IPS DF 6.9 (cell line): ENCODE measurements at regions not wholly inside any gene's neighbourhood (a gene's known extent, or its start where the extent isn't known, plus 50 kb on each side); places are given as distances from the start of the nearest gene placed in this dataset.
"Not testable (repeated sequence)": the region's sequence is repeated elsewhere in the genome, so short reads cannot be mapped to it uniquely, and the experiment has no call there.

Experiments
- DNase-seq: peaks from one replicate; pipeline ENCODE4 v3.0.0-alpha.2; 2013; ENCODE audit warnings: low read depth, low spot score
- H3K27ac ChIP-seq: one replicate; pipeline ENCODE4 v1.5.1; 2013; ENCODE audit warnings: low read length, control low read depth
- H3K27me3 ChIP-seq: 2 replicates; pipeline ENCODE4 v1.6.1; 2013; ENCODE audit warnings: mild to moderate bottlenecking, low read length; ENCODE audit not compliant: control insufficient read depth, insufficient read depth
- H3K36me3 ChIP-seq: 2 replicates; pipeline ENCODE4 v1.6.1; 2013; ENCODE audit warnings: low read length; ENCODE audit not compliant: control insufficient read depth, insufficient read depth
- H3K4me1 ChIP-seq: 2 replicates; pipeline ENCODE4 v1.6.1; 2013; ENCODE audit warnings: low read length; ENCODE audit not compliant: control insufficient read depth, insufficient read depth
- H3K4me3 ChIP-seq: 2 replicates; pipeline ENCODE4 v1.5.1; 2013; ENCODE audit warnings: mild to moderate bottlenecking, low read length
- H3K9me3 ChIP-seq: 2 replicates; pipeline ENCODE4 v1.6.1; 2013; ENCODE audit warnings: low read length, inconsistent platforms; ENCODE audit not compliant: control insufficient read depth, insufficient read depth
- WGBS: extraction: QIAGEN DNeasy Blood & Tissue Kit; methylation state at CpG from one replicate; pipeline ENCODE4 v1.1.7; 2013; ENCODE audit warnings: mixed read lengths, missing lambda C conversion rate; ENCODE audit not compliant: insufficient read length, insufficient coverage; 5-methylcytosine and 5-hydroxymethylcytosine counted together

DNA sequence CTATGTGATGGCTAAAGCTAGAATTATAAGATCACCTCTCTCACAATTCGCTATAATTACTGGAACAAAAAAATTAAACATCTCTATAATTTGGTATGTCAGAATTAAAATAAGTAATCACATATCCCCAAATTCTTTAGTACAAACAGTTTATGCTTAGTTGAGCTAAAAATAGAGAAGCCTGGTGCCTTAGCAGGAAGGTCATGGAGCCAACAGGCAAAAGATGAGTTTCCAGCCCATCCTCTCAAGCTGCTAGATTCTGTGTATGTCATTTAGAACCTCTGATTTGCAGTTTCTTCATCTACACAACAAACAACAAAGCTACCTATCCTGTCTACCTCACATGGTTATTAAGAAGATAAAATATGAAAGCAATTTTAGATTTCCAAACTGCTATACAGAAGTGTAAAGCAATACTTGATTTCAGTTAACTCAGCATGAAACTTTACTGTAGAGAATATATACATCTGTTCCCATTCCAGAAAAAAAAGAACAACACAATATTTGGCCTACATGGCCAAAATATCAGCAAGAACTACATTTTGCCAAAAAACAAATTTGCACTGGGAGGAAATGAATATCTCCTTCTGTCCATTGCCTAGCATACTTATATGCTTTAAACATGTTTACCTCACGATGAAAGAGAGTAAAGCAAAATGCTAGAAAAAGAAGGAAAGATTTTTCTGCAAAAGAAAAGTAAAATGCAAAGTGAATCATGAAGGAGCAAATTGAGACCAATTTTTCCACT is 294.0 kb upstream of the MIR17HG start:
- DNase-seq, result no peak
- no peaks in the 10 kb centered on the region for H3K9me3 ChIP-seq
- no CpG with 5 or more reads among the region's 2 CpGs for WGBS
- H3K27ac ChIP-seq, result no peak overlapping the region
- no peaks in the 10 kb centered on the region for H3K4me1 ChIP-seq
- H3K36me3 ChIP-seq, result no peaks in the 10 kb centered on the region
- H3K27me3 ChIP-seq, result no peaks in the 10 kb centered on the region
- H3K4me3 ChIP-seq, result no peak overlapping the region

DNA sequence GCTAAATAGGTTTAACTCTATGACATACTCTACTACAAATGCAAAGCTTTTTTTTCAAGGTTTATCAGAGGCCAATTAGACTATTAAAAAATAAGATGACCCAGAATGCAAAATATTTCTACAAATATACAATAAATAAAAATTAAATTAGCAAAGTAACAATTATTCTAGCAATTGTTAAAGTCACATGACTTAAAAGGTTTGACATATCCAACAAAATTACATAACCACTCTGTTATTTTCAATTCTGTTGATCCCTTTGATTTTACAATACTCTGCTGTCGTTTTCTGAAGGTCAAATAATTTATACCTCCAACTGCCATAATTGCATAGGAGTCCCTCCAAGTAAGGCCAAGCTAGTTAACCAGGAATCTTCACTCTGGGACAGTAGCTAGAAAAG is 292.6 kb upstream of the MIR17HG start:
- DNase-seq, result no peak
- no CpG with 5 or more reads among the region's 1 CpG for WGBS
- H3K4me1 ChIP-seq, result no peaks in the 10 kb centered on the region
- no peak overlapping the region for H3K4me3 ChIP-seq
- H3K36me3 ChIP-seq, result no peaks in the 10 kb centered on the region
- H3K27me3 ChIP-seq, result no peaks in the 10 kb centered on the region
- no peak overlapping the region for H3K27ac ChIP-seq
- H3K9me3 ChIP-seq, result no peaks in the 10 kb centered on the region

DNA sequence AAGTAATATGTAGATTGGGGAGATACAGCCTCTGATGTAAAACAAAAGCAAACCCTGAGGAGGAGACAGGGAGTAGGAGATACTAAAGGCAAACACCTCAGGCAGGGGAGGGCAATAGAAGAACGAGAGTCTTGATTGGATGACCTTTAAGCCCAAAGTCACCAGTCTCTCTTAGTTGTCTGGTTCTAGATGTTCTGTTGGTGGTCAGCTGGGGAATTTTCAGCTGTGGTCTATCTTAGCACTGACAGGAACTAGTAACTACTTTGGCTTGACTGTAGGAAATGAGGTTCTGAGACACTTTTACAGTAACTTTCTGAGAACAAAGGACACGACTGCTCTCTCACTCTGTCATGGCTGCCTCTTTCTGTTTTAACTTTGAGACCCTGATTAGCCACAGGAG is 290.7 kb upstream of the MIR17HG start:
- H3K4me1 ChIP-seq, result no peaks in the 10 kb centered on the region
- H3K9me3 ChIP-seq, result no peaks in the 10 kb centered on the region
- no peaks in the 10 kb centered on the region for H3K27me3 ChIP-seq
- DNase-seq, result no peak
- H3K27ac ChIP-seq, result no peak overlapping the region
- WGBS, result no CpG with 5 or more reads among the region's 2 CpGs
- no peak overlapping the region for H3K4me3 ChIP-seq
- no peaks in the 10 kb centered on the region for H3K36me3 ChIP-seq

DNA sequence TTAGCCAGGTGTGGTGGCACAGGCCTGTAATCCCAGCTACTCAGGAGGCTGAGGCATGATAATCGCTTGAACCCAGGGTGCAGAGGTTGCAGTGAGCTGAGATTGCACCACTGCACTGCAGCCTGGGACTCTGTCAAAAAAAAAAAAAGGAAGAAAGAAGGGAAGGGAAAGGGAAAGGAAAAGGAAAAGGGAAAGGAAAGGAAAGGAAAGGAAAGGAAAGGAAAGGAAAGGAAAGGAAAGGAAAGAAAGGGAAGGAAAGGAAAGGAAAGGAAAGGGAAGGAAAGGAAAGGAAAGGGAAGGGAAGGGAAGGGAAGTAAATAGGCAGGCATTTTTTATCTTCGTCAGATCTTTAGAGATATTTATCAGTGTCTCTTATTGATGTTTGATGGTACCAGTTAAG is 290.0 kb upstream of the MIR17HG start:
- no CpG with 5 or more reads among the region's 2 CpGs for WGBS

GRCh38 chr13:91058066-91058465 is 289.4 kb upstream of the MIR17HG start:
- no peak overlapping the region for H3K27ac ChIP-seq
- DNase-seq, result peak; percentile 11
- H3K9me3 ChIP-seq, result no peaks in the 10 kb centered on the region
- H3K27me3 ChIP-seq, result no peaks in the 10 kb centered on the region
- no CpG with 5 or more reads among the region's 2 CpGs for WGBS
- no peaks in the 10 kb centered on the region for H3K36me3 ChIP-seq
- H3K4me3 ChIP-seq, result no peak overlapping the region
- H3K4me1 ChIP-seq, result no peaks in the 10 kb centered on the region

More for the DNA sequence above, 290.0 kb upstream of the MIR17HG start:
- not testable (repeated sequence) for H3K4me3 ChIP-seq, H3K4me1 ChIP-seq, H3K9me3 ChIP-seq, H3K36me3 ChIP-seq, H3K27me3 ChIP-seq, DNase-seq, H3K27ac ChIP-seq

- H3K27me3 ChIP-seq, result no peaks in the 10 kb centered on the region
- H3K36me3 ChIP-seq, result no peaks in the 10 kb centered on the region
- no peaks in the 10 kb centered on the region for H3K4me1 ChIP-seq
- H3K4me3 ChIP-seq, result no peak overlapping the region
- no peaks in the 10 kb centered on the region for H3K9me3 ChIP-seq
- DNase-seq, result no peak
- no peak overlapping the region for H3K27ac ChIP-seq
Observed at GRCh38 chr13:91058919-91059318, 288.6 kb upstream of the MIR17HG start.

DNA sequence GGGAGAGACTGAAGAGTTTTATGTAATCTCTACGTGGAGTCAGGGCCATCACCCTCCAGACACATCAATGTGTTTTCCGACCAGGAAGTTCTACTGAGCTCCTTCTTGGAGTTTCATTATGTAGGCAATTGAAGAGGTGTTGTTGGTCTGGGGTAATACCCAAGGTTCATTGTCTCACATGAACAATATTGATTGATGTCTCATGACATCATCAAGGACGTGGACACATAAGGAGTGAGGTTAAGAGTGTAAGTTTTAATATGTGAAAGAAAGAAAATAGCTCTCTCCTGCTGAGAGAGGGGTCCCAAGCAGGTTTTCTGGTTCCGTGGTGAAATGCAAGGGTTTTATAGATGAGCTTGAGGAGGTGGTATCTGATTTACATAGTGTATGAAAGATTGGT is 280.7 kb upstream of the MIR17HG start:
- no peak for DNase-seq

DNA sequence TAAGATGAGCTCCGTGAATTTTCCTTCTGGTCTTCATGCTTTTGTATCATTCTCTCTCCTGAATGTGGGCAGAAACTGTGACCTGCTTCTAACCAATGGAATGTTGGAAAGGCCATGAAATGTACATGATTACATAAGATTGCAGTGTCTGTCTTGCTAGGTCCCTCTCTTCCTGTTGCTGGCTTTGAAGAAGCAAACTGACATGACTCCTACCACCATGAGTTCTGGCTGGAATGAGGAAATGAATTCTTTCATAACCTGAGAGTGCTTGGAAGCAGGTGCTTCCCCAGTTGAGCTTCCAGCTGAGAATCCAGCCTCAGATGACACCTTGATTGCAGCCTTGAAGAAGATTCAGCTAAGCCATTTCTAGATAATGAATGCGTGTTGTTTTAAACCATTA is 275.0 kb upstream of the MIR17HG start:
- no CpG with 5 or more reads among the region's 2 CpGs for WGBS
- H3K27ac ChIP-seq, result no peak overlapping the region
- no peak for DNase-seq
- H3K4me3 ChIP-seq, result no peak overlapping the region
- no peaks in the 10 kb centered on the region for H3K9me3 ChIP-seq
- H3K36me3 ChIP-seq, result no peaks in the 10 kb centered on the region
- H3K4me1 ChIP-seq, result no peaks in the 10 kb centered on the region
- no peaks in the 10 kb centered on the region for H3K27me3 ChIP-seq

More for the DNA sequence above, 280.7 kb upstream of the MIR17HG start:
- Histone ChIP-seq H3K36me3 (no peaks in the 10 kb centered on the region), H3K4me3 (no peak overlapping the region), H3K4me1 (no peaks in the 10 kb centered on the region), H3K27ac (no peak overlapping the region), H3K9me3 (no peaks in the 10 kb centered on the region), H3K27me3 (no peaks in the 10 kb centered on the region)
- no CpG with 5 or more reads among the region's 4 CpGs for WGBS

- no peaks in the 10 kb centered on the region for H3K9me3 ChIP-seq
- no peaks in the 10 kb centered on the region for H3K27me3 ChIP-seq
- no peak for DNase-seq
- H3K4me1 ChIP-seq, result no peaks in the 10 kb centered on the region
- no peaks in the 10 kb centered on the region for H3K36me3 ChIP-seq
- no peak overlapping the region for H3K4me3 ChIP-seq
- H3K27ac ChIP-seq, result no peak overlapping the region
- WGBS, result no CpG with 5 or more reads among the region's 2 CpGs
Observed at GRCh38 chr13:91074091-91074490, 273.4 kb upstream of the MIR17HG start.

- no CpG with 5 or more reads among the region's 2 CpGs for WGBS
Observed at GRCh38 chr13:91076830-91077229, 270.7 kb upstream of the MIR17HG start.

DNA sequence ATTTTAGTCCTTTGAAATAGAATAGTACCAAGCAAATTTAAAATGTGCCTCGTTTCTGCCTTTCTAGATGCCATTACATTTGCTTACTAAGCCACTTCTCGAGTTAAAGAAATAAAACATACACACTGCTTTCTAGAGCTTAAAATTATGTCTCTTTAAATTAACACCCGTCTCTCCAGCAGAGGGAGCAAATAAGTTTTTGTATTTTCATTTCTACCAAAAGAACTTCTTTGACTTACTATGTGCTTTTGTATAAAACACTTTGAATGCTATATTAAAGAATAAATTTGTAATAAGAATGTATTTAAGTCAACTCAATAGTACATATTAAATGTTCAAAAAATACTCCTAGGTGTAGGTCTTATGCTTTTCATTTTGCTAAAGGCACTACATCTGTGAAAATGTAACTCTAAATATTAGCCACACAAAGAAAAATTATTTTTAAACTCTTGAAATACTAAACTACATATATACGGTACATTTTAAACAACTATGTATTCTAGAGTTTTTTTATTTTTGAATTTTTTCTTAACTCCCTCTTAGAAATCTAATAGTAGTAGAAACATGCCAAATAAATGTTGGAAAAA is 269.3 kb upstream of the MIR17HG start:
- H3K4me1 ChIP-seq, result no peaks in the 10 kb centered on the region
- no peak overlapping the region for H3K4me3 ChIP-seq
- H3K36me3 ChIP-seq, result no peaks in the 10 kb centered on the region
- H3K27me3 ChIP-seq, result no peaks in the 10 kb centered on the region
- no CpG with 5 or more reads among the region's 4 CpGs for WGBS
- no peak for DNase-seq
- no peaks in the 10 kb centered on the region for H3K9me3 ChIP-seq
- no peak overlapping the region for H3K27ac ChIP-seq

More at GRCh38 chr13:91076830-91077229, 270.7 kb upstream of the MIR17HG start:
- H3K27ac ChIP-seq, result no peak overlapping the region
- H3K9me3 ChIP-seq, result no peaks in the 10 kb centered on the region
- H3K4me3 ChIP-seq, result no peak overlapping the region
- H3K27me3 ChIP-seq, result no peaks in the 10 kb centered on the region
- H3K4me1 ChIP-seq, result no peaks in the 10 kb centered on the region
- DNase-seq, result no peak
- H3K36me3 ChIP-seq, result no peaks in the 10 kb centered on the region
